ENCODE measurements at regions not wholly inside any gene's neighbourhood (a gene's known extent, or its start where the extent isn't known, plus 50 kb on each side); places are given as distances from the start of the nearest gene placed in this dataset.

GRCh38 chrX:107505223-107505622, 55.8 kb downstream of the FRMPD3 start:
- TF ChIP-seq CTCF (IDR thresholded peaks at IDR 0.05) (no peak), POLR2A (IDR thresholded peaks at IDR 0.05) (no peak)
